ENCODE measurements at regions not wholly inside any gene's neighbourhood (a gene's known extent, or its start where the extent isn't known, plus 50 kb on each side); places are given as distances from the start of the nearest gene placed in this dataset.
"Not testable (repeated sequence)": the region's sequence is repeated elsewhere in the genome, so short reads cannot be mapped to it uniquely, and the experiment has no call there.

DNA sequence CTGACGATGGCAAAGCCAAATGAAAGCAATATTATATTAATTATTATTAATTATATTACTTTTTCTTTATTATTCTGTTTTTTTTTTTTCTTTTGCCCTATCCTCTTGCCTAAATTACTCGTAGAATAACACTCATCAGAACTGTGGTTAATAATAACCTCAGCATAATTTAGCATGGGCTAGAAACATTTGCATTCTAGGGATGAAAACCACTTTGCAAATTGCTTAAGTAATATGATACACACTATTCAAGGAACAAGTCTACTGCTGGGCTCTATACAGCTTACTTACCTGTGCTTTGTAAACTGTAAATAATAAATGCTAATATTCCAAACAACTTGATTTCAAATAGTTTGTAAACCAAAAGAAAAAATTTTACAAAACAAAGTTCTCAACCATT, 375.8 kb downstream of the HGF start:
- intact Hi-C loops (cut with DNase I): no loop called here
- H3K9me3 ChIP-seq: no peaks in the 10 kb centered on the region
- H3K4me1 ChIP-seq (ENCODE audit: insufficient read depth): no peaks in the 10 kb centered on the region
- H3K36me3 ChIP-seq: no peaks in the 10 kb centered on the region
- no peak overlapping the region for H3K27ac ChIP-seq
- DNase-seq: no peak
- no peak for TF ChIP-seq EP300 (IDR thresholded peaks at IDR 0.05)
- TF ChIP-seq, protein P1, sequence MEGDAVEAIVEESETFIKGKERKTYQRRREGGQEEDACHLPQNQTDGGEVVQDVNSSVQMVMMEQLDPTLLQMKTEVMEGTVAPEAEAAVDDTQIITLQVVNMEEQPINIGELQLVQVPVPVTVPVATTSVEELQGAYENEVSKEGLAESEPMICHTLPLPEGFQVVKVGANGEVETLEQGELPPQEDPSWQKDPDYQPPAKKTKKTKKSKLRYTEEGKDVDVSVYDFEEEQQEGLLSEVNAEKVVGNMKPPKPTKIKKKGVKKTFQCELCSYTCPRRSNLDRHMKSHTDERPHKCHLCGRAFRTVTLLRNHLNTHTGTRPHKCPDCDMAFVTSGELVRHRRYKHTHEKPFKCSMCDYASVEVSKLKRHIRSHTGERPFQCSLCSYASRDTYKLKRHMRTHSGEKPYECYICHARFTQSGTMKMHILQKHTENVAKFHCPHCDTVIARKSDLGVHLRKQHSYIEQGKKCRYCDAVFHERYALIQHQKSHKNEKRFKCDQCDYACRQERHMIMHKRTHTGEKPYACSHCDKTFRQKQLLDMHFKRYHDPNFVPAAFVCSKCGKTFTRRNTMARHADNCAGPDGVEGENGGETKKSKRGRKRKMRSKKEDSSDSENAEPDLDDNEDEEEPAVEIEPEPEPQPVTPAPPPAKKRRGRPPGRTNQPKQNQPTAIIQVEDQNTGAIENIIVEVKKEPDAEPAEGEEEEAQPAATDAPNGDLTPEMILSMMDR (IDR thresholded peaks at IDR 0.05): no peak
- no peak for TF ChIP-seq POLR2A (IDR thresholded peaks at IDR 0.05)
- no peaks in the 10 kb centered on the region for H3K27me3 ChIP-seq
- WGBS, 3 donors: 84 to 90% (median 89%) methylated on average over 2 of the region's 2 CpGs
- no peak overlapping the region for H3K4me3 ChIP-seq

DNA sequence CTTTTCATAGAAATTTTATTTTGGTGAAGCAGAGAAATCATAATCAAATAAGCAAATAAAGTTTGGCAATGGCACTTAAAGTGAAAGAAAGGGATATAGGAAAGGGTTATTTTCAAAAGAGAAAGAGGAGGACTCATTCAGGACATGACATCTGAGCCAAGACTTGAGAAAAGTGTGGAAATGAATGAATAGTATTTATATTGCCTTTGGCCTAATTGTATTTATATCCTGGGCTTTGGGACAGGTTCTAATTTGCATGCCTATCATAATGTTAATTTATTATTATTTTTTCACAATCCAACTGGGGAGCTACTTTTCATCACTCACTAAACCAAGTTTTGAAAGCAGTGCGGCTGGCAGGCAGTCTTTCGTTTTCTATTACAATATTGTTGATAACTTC, 376.8 kb downstream of the HGF start:
- no peak for DNase-seq
- 77 to 87% (median 84%) methylated on average over 2 of the region's 2 CpGs for WGBS, 3 donors
- Histone ChIP-seq H3K27me3 (no peaks in the 10 kb centered on the region), H3K4me3 (no peak overlapping the region), H3K9me3 (no peaks in the 10 kb centered on the region), H3K27ac (no peak overlapping the region), H3K36me3 (no peaks in the 10 kb centered on the region), H3K4me1 (ENCODE audit: insufficient read depth) (no peaks in the 10 kb centered on the region)
- TF ChIP-seq, protein P1 (IDR thresholded peaks at IDR 0.05): no peak
- TF ChIP-seq EP300 (IDR thresholded peaks at IDR 0.05): no peak
- TF ChIP-seq POLR2A (IDR thresholded peaks at IDR 0.05): no peak
- intact Hi-C loops (cut with DNase I): no loop called here

GRCh38 chr7:81385370-81385769, 384.5 kb downstream of the HGF start:
- no peak overlapping the region for H3K27ac ChIP-seq
- H3K9me3 ChIP-seq: no peaks in the 10 kb centered on the region
- 90 to 97% (median 94%) methylated on average over 1 of the region's 1 CpG for WGBS, 3 donors
- H3K4me3 ChIP-seq: no peak overlapping the region
- no peaks in the 10 kb centered on the region for H3K27me3 ChIP-seq
- intact Hi-C loops (cut with DNase I): no loop called here
- H3K36me3 ChIP-seq: no peaks in the 10 kb centered on the region
- H3K4me1 ChIP-seq (ENCODE audit: insufficient read depth): no peaks in the 10 kb centered on the region
- TF ChIP-seq EP300 (IDR thresholded peaks at IDR 0.05): no peak
- no peak for TF ChIP-seq POLR2A (IDR thresholded peaks at IDR 0.05)
- TF ChIP-seq, protein P1 (IDR thresholded peaks at IDR 0.05): no peak
- DNase-seq: no peak

- H3K4me1 ChIP-seq (ENCODE audit: insufficient read depth): no peaks in the 10 kb centered on the region
- intact Hi-C loops (cut with DNase I): no loop called here
- no peaks in the 10 kb centered on the region for H3K36me3 ChIP-seq
- no peaks in the 10 kb centered on the region for H3K27me3 ChIP-seq
- no peak overlapping the region for H3K27ac ChIP-seq
- no peak overlapping the region for H3K4me3 ChIP-seq
- TF ChIP-seq, protein P1 (IDR thresholded peaks at IDR 0.05): no peak
- TF ChIP-seq EP300 (IDR thresholded peaks at IDR 0.05) (no peak), POLR2A (IDR thresholded peaks at IDR 0.05) (no peak)
- no peaks in the 10 kb centered on the region for H3K9me3 ChIP-seq
- WGBS, 3 donors: 76 to 83% (median 83%) methylated on average over 2 of the region's 2 CpGs
- no peak for DNase-seq
These were observed 386.0 kb downstream of the HGF start for GRCh38 chr7:81383846-81384245.

- H3K9me3 ChIP-seq; H3K27ac ChIP-seq; H3K4me3 ChIP-seq; H3K4me1 ChIP-seq (ENCODE audit: insufficient read depth); DNase-seq; H3K27me3 ChIP-seq; H3K36me3 ChIP-seq; intact Hi-C loops (cut with DNase I): not testable (repeated sequence)
These were observed 395.2 kb downstream of the HGF start for GRCh38 chr7:81374641-81375040.

All from ovary (tissue), 7 donors.